Activated CD4-positive, alpha-beta T cell treated with anti-CD3 and anti-CD28 coated beads for 36 hours (primary cell): ENCODE measurements at regions not wholly inside any gene's neighbourhood (a gene's known extent, or its start where the extent isn't known, plus 50 kb on each side); places are given as distances from the start of the nearest gene placed in this dataset.

ENCODE experiments used
- ATAC-seq: fragments of 200-7000 bp; cut with Tn5 transposase; one replicate; pipeline ENCODE4 v1.10.0; 2021; ENCODE audit warnings: mild to moderate bottlenecking, moderate library complexity
- CTCF ChIA-PET: fragments of 350-600 bp; sonication (Branson Sonifier 250); formaldehyde crosslinking; loops from one replicate; lab custom pipeline; 2021; ENCODE audit warnings: antibody characterized with exemption; lab: Charles Lee
- POLR2A ChIA-PET: fragments of 350-600 bp; sonication (Branson Sonifier 250); formaldehyde crosslinking; loops from one replicate; lab custom pipeline; 2021; ENCODE audit warnings: antibody characterized with exemption, inconsistent platforms; lab: Charles Lee
- DNase-seq: peaks from one replicate; pipeline ENCODE4 v3.0.0-alpha.2; 2020
- H3K27ac Mint-ChIP-seq: one replicate; pipeline ENCODE4 v1.8.0; 2021; ENCODE audit warnings: mixed read lengths
- H3K27me3 Mint-ChIP-seq: one replicate; pipeline ENCODE4 v1.8.0; 2021; ENCODE audit warnings: mixed read lengths
- H3K36me3 Mint-ChIP-seq: one replicate; pipeline ENCODE4 v1.8.0; 2021; ENCODE audit warnings: low read depth, mixed read lengths
- H3K4me1 Mint-ChIP-seq: one replicate; pipeline ENCODE4 v1.8.0; 2021; ENCODE audit warnings: mixed read lengths
- H3K4me3 Mint-ChIP-seq: one replicate; pipeline ENCODE4 v1.8.0; 2021; ENCODE audit warnings: mild to moderate bottlenecking, moderate library complexity, mixed read lengths
- H3K9me3 Mint-ChIP-seq: one replicate; pipeline ENCODE4 v1.8.0; 2021; ENCODE audit warnings: low read depth, mixed read lengths
- intact Hi-C, 2 experiments: fragments of 100-400 bp; cut with DNase I in 1 of 2; cut with micrococcal nuclease in 1 of 2; formaldehyde crosslinking; loops; one replicate each; pipeline versions ENCODE4 v1.14.2 to v1.15.1; 2022 to 2024; cut with DNase I, micrococcal nuclease

DNA sequence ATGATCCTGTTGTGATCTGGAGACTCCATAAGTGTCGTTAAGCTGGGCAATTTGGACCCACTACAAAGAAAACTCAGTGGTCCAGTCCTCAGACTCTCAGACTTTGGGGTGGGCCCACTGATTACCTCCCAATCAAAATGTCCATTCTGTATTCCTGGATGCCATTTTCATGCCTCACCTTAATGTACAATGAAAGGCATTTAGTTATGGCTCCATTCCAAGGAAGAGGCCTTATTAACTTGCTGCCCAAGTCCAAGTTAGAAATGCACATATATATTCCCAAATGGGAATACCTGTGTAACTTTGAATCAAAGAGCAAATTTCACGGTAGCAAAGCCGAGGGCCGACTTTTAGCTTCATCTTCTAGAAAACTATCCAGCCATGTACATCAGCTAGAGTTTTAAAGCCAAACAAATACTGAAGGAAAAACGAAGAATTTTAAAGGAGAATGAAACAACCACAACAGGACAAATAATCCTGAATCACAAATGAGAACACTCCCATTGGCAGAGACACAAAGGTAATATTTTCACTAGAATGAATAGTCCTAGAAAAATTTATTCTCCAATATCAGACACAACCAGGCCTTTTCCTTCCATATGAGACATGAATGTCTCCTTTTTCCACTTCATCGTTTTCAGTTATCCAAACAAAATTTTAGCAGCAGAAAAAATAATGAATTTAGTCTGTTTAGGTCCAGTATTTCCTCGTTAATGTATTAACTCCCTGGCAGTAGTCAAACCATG lies 63.7 kb upstream of the HHIP start:
- no peak overlapping the region for H3K4me3 Mint-ChIP-seq
- DNase-seq = no peak
- H3K36me3 Mint-ChIP-seq = no peaks in the 10 kb centered on the region
- no peaks in the 10 kb centered on the region for H3K9me3 Mint-ChIP-seq
- intact Hi-C loops = no loop called here
- CTCF ChIA-PET = no interaction called here
- ATAC-seq = no peak
- POLR2A ChIA-PET = no interaction called here
- no peaks in the 10 kb centered on the region for H3K4me1 Mint-ChIP-seq
- H3K27me3 Mint-ChIP-seq = no peaks in the 10 kb centered on the region
- H3K27ac Mint-ChIP-seq = no peak overlapping the region

DNA sequence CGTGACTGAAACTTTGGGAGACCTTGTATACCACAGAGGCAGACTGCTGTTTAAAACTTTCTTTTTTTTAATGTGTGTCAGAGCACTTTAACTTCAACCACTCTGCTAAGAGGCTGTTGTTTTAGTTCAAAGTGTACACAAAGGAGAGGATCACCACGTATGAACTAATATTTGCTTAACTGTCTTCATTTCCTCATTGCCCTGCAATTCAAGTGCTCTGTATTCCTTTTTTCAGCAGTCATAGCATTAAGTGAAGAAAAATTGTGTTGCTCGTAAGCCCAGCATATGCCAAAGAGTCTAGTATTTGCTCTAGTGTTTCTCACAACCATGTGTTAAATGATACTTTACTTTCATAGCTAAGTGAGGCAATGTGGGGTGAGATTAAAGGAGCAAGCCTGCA lies 63.0 kb upstream of the HHIP start:
- no peak for ATAC-seq
- Mint-ChIP-seq H3K4me3 (no peak overlapping the region), H3K27me3 (no peaks in the 10 kb centered on the region), H3K27ac (no peak overlapping the region), H3K36me3 (no peaks in the 10 kb centered on the region), H3K9me3 (peaks cover 5% of the 10 kb centered on the region), H3K4me1 (no peaks in the 10 kb centered on the region)
- no peak for DNase-seq
- ChIA-PET POLR2A (no interaction called here), CTCF (no interaction called here)
- intact Hi-C loops = no loop called here

DNA sequence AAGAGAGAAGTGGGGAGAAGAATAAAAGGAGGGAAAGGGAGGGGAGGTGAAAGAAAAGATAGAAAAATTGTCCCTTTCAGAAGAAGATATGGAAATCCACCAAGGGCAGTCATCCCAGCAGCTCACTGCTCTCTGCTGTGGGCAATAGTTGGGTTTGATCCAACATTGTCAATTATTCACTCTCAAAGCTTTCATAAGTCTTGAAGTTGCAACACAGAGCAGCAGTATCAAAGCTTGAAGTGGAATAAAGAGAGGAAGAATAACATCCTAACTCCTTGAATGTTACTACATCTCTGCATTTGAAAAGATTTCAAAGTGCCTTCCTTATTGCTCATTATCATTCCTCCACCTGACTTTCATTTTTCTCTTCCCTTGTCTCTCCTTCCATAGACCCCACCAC lies 62.3 kb upstream of the HHIP start:
- Mint-ChIP-seq H3K9me3 (peaks cover 5% of the 10 kb centered on the region), H3K4me3 (no peak overlapping the region), H3K27ac (no peak overlapping the region), H3K36me3 (no peaks in the 10 kb centered on the region), H3K27me3 (no peaks in the 10 kb centered on the region), H3K4me1 (no peaks in the 10 kb centered on the region)
- ChIA-PET CTCF (interaction anchor here (0.9 kb wide), 1 partner anchor 16 kb away, joined by 3 read pairs; no protein-coding TSS in a partner anchor), POLR2A (no interaction called here)
- ATAC-seq = no peak
- no peak for DNase-seq
- intact Hi-C loops = no loop called here

DNA sequence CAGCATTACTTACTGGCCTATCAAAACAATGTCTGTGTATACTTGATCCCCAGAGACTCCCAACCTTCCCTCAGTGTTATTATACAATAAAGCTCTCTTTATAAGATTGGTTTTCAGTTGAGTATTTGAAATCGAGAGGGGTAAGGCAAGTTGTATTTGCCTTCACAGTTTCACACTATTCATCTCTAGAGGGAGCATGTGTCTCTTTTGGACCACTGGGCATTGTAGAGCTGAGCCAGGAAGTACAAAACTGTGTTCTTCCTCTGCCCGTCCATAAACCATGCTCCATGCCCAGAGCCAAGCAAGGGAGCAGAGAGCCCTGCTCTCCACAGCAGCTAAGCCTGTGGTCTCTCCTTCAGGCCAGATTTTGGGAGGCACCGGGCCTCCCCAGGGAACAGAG lies 61.5 kb upstream of the HHIP start:
- CTCF ChIA-PET = interaction anchor here (0.9 kb wide), 1 partner anchor 16 kb away, joined by 3 read pairs; no protein-coding TSS in a partner anchor
- POLR2A ChIA-PET = no interaction called here
- Mint-ChIP-seq H3K4me1 (no peaks in the 10 kb centered on the region), H3K9me3 (peaks cover 5% of the 10 kb centered on the region), H3K27ac (no peak overlapping the region), H3K27me3 (no peaks in the 10 kb centered on the region), H3K36me3 (no peaks in the 10 kb centered on the region), H3K4me3 (no peak overlapping the region)
- intact Hi-C loops = no loop called here
- ATAC-seq = no peak
- no peak for DNase-seq

DNA sequence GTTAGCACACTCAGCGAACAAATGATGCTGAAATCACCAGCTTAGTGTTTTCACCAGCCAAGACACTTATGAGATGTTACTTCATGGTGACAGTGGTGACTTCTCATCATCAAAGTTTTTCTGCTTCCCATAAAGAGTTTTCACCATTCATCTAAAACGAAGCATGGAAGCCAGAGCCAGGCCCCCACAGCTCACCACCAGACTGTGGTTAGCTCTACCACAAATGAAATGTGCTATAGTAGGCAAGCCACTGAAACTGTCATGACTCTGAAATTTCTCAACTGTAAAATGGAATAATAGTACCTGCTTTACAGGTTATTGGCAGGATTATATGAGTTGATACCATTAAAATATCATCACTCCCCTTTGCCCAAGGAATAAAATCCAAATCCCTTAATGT lies 56.4 kb upstream of the HHIP start:
- DNase-seq (no peak), ATAC-seq (no peak)
- peaks cover 3% of the 10 kb centered on the region for H3K27me3 Mint-ChIP-seq
- H3K4me1 Mint-ChIP-seq = no peaks in the 10 kb centered on the region
- H3K36me3 Mint-ChIP-seq = no peaks in the 10 kb centered on the region
- CTCF ChIA-PET = no interaction called here
- H3K9me3 Mint-ChIP-seq = peaks cover 6% of the 10 kb centered on the region
- POLR2A ChIA-PET = no interaction called here
- no peak overlapping the region for H3K27ac Mint-ChIP-seq
- H3K4me3 Mint-ChIP-seq = no peak overlapping the region
- intact Hi-C loops = no loop called here

DNA sequence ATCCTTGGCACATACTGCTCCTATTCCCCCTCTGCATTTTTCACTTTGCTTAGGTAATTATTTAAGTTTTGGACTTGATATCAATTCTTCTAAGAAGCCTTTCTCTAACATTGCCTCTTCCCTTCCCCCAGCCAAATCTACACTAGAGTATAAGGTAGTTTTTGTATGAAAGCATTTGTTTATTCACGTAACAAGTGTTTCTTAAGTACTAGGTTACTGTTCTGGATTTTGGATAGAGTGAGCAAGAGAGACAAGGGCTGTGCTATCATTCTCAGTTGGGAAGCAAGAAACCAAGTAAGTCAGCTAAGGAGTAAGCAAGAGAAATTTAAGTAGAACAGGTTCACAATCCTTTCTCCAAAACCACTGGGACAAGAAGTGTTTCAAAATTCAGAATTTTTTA lies 55.9 kb upstream of the HHIP start:
- DNase-seq (no peak), ATAC-seq (no peak)
- no peak overlapping the region for H3K27ac Mint-ChIP-seq
- ChIA-PET CTCF (interaction anchor here (0.6 kb wide), 1 partner anchor 127 kb away, joined by 3 read pairs; no protein-coding TSS in a partner anchor), POLR2A (no interaction called here)
- intact Hi-C loops = no loop called here
- H3K4me3 Mint-ChIP-seq = no peak overlapping the region
- H3K4me1 Mint-ChIP-seq = no peaks in the 10 kb centered on the region
- H3K27me3 Mint-ChIP-seq = peaks cover 3% of the 10 kb centered on the region
- no peaks in the 10 kb centered on the region for H3K36me3 Mint-ChIP-seq
- peaks cover 6% of the 10 kb centered on the region for H3K9me3 Mint-ChIP-seq

DNA sequence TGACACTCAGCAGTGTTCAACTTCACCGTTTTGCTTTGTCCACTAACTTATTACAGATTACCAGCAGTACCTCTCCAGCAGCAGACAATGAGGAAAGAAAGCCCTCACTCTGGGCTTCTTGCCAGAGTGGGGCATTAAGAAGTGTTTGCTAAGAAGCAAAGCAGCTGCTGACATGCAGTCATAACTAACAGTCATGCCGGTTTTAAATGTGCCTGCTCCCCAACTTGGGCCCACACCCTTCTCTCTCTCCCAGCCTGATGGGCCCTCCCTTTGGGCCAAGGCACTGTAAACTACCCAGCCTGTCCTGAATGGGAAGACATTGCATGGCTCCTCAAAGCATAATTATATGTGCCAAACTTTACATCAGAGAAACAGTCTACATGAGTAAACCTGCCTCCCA lies 54.6 kb upstream of the HHIP start:
- Mint-ChIP-seq H3K9me3 (peaks cover 6% of the 10 kb centered on the region), H3K27ac (no peak overlapping the region), H3K36me3 (no peaks in the 10 kb centered on the region), H3K4me1 (no peaks in the 10 kb centered on the region), H3K4me3 (no peak overlapping the region), H3K27me3 (peaks cover 3% of the 10 kb centered on the region)
- ATAC-seq = no peak
- DNase-seq = no peak
- ChIA-PET POLR2A (no interaction called here), CTCF (no interaction called here)
- intact Hi-C loops = no loop called here

DNA sequence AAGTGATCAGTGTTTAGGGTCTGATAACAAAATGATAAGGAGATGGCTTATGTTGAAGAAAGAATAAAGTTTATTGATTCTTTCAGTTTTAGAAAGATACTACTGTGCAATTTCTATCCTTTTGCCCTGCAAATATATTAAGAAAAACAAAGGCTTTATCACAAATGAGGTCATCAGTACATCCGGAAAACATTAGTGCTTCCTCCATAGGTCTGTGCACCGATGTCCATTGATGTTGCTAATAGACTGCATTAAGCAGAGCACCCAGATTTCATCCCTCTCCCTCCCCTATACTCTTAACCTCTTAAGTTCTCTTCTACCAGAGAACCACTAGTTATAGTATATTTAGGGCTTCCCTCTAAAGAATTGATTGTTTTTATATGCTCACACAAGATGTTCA lies 53.7 kb upstream of the HHIP start:
- Mint-ChIP-seq H3K4me3 (no peak overlapping the region), H3K27ac (no peak overlapping the region), H3K27me3 (peaks cover 3% of the 10 kb centered on the region), H3K9me3 (peaks cover 6% of the 10 kb centered on the region), H3K36me3 (no peaks in the 10 kb centered on the region), H3K4me1 (no peaks in the 10 kb centered on the region)
- intact Hi-C loops = no loop called here
- ATAC-seq (no peak), DNase-seq (no peak)
- ChIA-PET POLR2A (no interaction called here), CTCF (interaction anchor here (0.6 kb wide), 1 partner anchor 17 kb away, joined by 3 read pairs; no protein-coding TSS in a partner anchor)

DNA sequence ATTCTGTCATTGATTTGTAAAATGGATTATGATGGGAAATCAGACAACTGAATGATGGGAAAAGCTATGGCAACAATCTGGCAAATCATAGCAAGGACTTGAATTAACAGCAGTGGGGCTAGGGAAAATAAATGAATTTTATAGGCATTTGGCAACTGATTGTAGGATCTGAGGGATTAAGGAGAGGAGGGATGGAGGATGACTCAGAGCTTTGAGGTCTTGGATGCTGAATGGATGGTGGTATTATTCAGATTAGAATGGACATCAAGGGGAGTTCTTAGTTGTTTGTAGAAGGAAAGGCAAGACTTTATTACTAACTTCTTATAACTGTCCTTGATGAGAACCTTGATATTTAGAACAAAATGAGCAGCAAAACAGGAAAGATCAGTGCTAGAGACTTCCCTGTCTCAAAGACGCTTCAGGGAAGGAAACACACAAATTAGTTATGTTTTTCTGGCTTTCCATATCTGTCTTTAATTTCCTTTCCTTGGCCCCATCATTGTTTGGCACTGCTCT lies 51.4 kb upstream of the HHIP start:
- POLR2A ChIA-PET = no interaction called here

DNA sequence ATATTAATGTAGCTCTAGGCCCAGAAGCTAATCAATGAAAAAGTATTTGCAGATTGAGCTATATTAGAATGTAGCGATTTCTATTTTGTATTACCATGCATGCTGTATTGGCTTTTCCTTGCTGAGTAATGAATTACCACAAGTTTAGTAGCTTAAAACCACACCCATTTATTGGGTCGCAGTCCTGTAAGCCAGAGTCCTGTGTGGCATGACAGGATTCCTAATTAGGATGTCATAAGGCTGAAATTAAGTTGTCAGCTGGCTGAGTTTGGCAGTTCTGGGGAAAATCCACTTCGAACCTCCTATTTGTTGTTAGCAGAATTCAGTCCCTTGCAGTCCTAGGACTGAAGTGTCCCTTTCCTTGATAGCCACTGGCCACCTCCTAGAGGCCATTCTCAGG lies 50.3 kb upstream of the HHIP start:
- CTCF ChIA-PET = no interaction called here
- DNase-seq (no peak), ATAC-seq (no peak)
- Mint-ChIP-seq H3K36me3 (no peaks in the 10 kb centered on the region), H3K27ac (no peak overlapping the region), H3K9me3 (peaks cover 2% of the 10 kb centered on the region), H3K4me1 (no peaks in the 10 kb centered on the region), H3K27me3 (no peaks in the 10 kb centered on the region), H3K4me3 (no peak overlapping the region)
- POLR2A ChIA-PET = interaction anchor here (0.6 kb wide), 1 partner anchor 75 kb away, joined by 3 read pairs; no protein-coding TSS in a partner anchor
- intact Hi-C loops = no loop called here

More for the DNA sequence above, 51.4 kb upstream of the HHIP start:
- Mint-ChIP-seq H3K27me3 (peaks cover 3% of the 10 kb centered on the region), H3K36me3 (no peaks in the 10 kb centered on the region), H3K4me3 (no peak overlapping the region), H3K9me3 (peaks cover 2% of the 10 kb centered on the region), H3K27ac (no peak overlapping the region), H3K4me1 (no peaks in the 10 kb centered on the region)
- CTCF ChIA-PET = no interaction called here
- intact Hi-C loops = no loop called here
- DNase-seq = no peak
- no peak for ATAC-seq
